ENCODE measurements at regions not wholly inside any gene's neighbourhood (a gene's known extent, or its start where the extent isn't known, plus 50 kb on each side); places are given as distances from the start of the nearest gene placed in this dataset.

- no peak for TF ChIP-seq CTCF (IDR thresholded peaks at IDR 0.05; ENCODE audit: low read depth, low read length)
- in situ Hi-C loops (cut with HindIII; ENCODE audit: low sequenced_read_pairs), result no loop called here
- no peak for DNase-seq (ENCODE audit: low read depth, low spot score)
Observed at GRCh38 chr21:23531444-23531843, 2075.8 kb downstream of the MRPL39 start.

GRCh38 chr21:23524685-23525084 is 2082.6 kb downstream of the MRPL39 start:
- in situ Hi-C loops (cut with HindIII; ENCODE audit: low sequenced_read_pairs), result no loop called here
- DNase-seq (ENCODE audit: low read depth, low spot score), result no peak
- no peak for TF ChIP-seq CTCF (IDR thresholded peaks at IDR 0.05; ENCODE audit: low read depth, low read length)
- H3K4me3 ChIP-seq (ENCODE audit: low read depth, low read length), result no peak overlapping the region

More at GRCh38 chr21:23531444-23531843, 2075.8 kb downstream of the MRPL39 start:
- no peak overlapping the region for H3K4me3 ChIP-seq (ENCODE audit: low read depth, low read length)

- in situ Hi-C loops (cut with HindIII; ENCODE audit: low sequenced_read_pairs), result no loop called here
- TF ChIP-seq CTCF (IDR thresholded peaks at IDR 0.05; ENCODE audit: low read depth, low read length), result no peak
- DNase-seq (ENCODE audit: low read depth, low spot score), result no peak
- no peak overlapping the region for H3K4me3 ChIP-seq (ENCODE audit: low read depth, low read length)
Observed at GRCh38 chr21:23522751-23523150, 2084.5 kb downstream of the MRPL39 start.

- no peak overlapping the region for H3K4me3 ChIP-seq (ENCODE audit: low read depth, low read length)
- no peak for DNase-seq (ENCODE audit: low read depth, low spot score)
Observed at GRCh38 chr21:23507501-23507900, 2099.8 kb downstream of the MRPL39 start.

GRCh38 chr21:23496729-23497128 is 2110.6 kb downstream of the MRPL39 start:
- in situ Hi-C loops (cut with HindIII; ENCODE audit: low sequenced_read_pairs), result no loop called here

More at GRCh38 chr21:23507501-23507900, 2099.8 kb downstream of the MRPL39 start:
- in situ Hi-C loops (cut with HindIII; ENCODE audit: low sequenced_read_pairs), result no loop called here
- no peak for TF ChIP-seq CTCF (IDR thresholded peaks at IDR 0.05; ENCODE audit: low read depth, low read length)

GRCh38 chr21:23488245-23488644 is 2119.0 kb downstream of the MRPL39 start:
- H3K4me3 ChIP-seq (ENCODE audit: low read depth, low read length), result no peak overlapping the region
- TF ChIP-seq CTCF (IDR thresholded peaks at IDR 0.05; ENCODE audit: low read depth, low read length), result no peak
- DNase-seq (ENCODE audit: low read depth, low spot score), result no peak
- in situ Hi-C loops (cut with HindIII; ENCODE audit: low sequenced_read_pairs), result no loop called here

More at GRCh38 chr21:23496729-23497128, 2110.6 kb downstream of the MRPL39 start:
- no peak overlapping the region for H3K4me3 ChIP-seq (ENCODE audit: low read depth, low read length)
- no peak for TF ChIP-seq CTCF (IDR thresholded peaks at IDR 0.05; ENCODE audit: low read depth, low read length)
- DNase-seq (ENCODE audit: low read depth, low spot score), result no peak
